ENCODE measurements at regions not wholly inside any gene's neighbourhood (a gene's known extent, or its start where the extent isn't known, plus 50 kb on each side); places are given as distances from the start of the nearest gene placed in this dataset.

DNA sequence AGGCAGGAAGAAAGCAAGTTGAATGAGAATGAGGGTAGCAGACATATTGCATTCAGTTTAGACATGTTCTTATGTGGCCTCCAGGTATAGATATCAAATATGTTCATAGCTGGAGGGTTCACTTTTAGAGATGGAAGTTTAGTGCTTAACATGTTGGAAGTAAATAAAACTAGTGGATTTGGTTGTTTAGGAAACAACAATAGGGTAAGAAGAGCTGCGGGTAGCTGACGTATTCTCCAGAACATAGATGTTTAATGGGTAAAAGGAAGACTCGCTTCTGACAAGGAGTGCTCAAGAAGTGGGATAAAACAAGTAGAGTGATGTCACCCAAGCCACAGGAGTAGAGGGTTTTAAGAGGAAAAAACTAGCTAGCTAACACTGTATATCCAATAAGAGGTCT, 128.4 kb upstream of the COL21A1 start:
- TF ChIP-seq, protein P1, sequence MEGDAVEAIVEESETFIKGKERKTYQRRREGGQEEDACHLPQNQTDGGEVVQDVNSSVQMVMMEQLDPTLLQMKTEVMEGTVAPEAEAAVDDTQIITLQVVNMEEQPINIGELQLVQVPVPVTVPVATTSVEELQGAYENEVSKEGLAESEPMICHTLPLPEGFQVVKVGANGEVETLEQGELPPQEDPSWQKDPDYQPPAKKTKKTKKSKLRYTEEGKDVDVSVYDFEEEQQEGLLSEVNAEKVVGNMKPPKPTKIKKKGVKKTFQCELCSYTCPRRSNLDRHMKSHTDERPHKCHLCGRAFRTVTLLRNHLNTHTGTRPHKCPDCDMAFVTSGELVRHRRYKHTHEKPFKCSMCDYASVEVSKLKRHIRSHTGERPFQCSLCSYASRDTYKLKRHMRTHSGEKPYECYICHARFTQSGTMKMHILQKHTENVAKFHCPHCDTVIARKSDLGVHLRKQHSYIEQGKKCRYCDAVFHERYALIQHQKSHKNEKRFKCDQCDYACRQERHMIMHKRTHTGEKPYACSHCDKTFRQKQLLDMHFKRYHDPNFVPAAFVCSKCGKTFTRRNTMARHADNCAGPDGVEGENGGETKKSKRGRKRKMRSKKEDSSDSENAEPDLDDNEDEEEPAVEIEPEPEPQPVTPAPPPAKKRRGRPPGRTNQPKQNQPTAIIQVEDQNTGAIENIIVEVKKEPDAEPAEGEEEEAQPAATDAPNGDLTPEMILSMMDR (IDR thresholded peaks at IDR 0.05) = no peak
- TF ChIP-seq ZFX (IDR thresholded peaks at IDR 0.05; ENCODE audit: borderline replicate concordance) = no peak

Data from 22Rv1 (cell line).